Stimulated activated naive CD4-positive, alpha-beta T cell (primary cell): ENCODE measurements at regions not wholly inside any gene's neighbourhood (a gene's known extent, or its start where the extent isn't known, plus 50 kb on each side); places are given as distances from the start of the nearest gene placed in this dataset.

Experiments used
- DNase-seq, 6 experiments: peaks; one replicate each; lab custom pipeline; 2025; lab: John Stamatoyannopoulos, UW

- peak; percentile 17 to 73 (median 45) for DNase-seq
Observed at GRCh38 chr11:86193297-86194095, 51.1 kb upstream of the EED start.

- no peak for DNase-seq
Observed at GRCh38 chr11:86192519-86193257, 51.9 kb upstream of the EED start.

- no peak for DNase-seq
Observed at GRCh38 chr11:86191874-86192273, 52.7 kb upstream of the EED start.

GRCh38 chr11:86187027-86187426 is 57.5 kb upstream of the EED start:
- DNase-seq: no peak

- DNase-seq: no peak
Observed at GRCh38 chr11:86186386-86186785, 58.2 kb upstream of the EED start.

- DNase-seq: no peak
Observed at GRCh38 chr11:86185381-86185750, 59.2 kb upstream of the EED start.

GRCh38 chr11:86184728-86185380 is 59.7 kb upstream of the EED start:
- DNase-seq: no peak

GRCh38 chr11:86183694-86184093 is 60.9 kb upstream of the EED start:
- DNase-seq: no peak

- no peak for DNase-seq
Observed at GRCh38 chr11:86182976-86183584, 61.5 kb upstream of the EED start.

GRCh38 chr11:86181379-86181778 is 63.2 kb upstream of the EED start:
- no peak for DNase-seq

GRCh38 chr11:86180851-86181250 is 63.7 kb upstream of the EED start:
- no peak for DNase-seq

- no peak for DNase-seq
Observed at GRCh38 chr11:86180423-86180822, 64.1 kb upstream of the EED start.

GRCh38 chr11:86179646-86180064 is 64.9 kb upstream of the EED start:
- no peak for DNase-seq

GRCh38 chr11:86177302-86177701 is 67.3 kb upstream of the EED start:
- DNase-seq: no peak

- DNase-seq: no peak
Observed at GRCh38 chr11:86176165-86176884, 68.2 kb upstream of the EED start.

GRCh38 chr11:86175626-86176025 is 68.9 kb upstream of the EED start:
- no peak for DNase-seq

- DNase-seq: no peak
Observed at GRCh38 chr11:86175191-86175590, 69.4 kb upstream of the EED start.

GRCh38 chr11:86174101-86175046 is 70.2 kb upstream of the EED start:
- no peak for DNase-seq

GRCh38 chr11:86172894-86173293 is 71.7 kb upstream of the EED start:
- no peak for DNase-seq

GRCh38 chr11:86171627-86172026 is 72.9 kb upstream of the EED start:
- DNase-seq: no peak
